Loucy (cell line): ENCODE measurements at regions not wholly inside any gene's neighbourhood (a gene's known extent, or its start where the extent isn't known, plus 50 kb on each side); places are given as distances from the start of the nearest gene placed in this dataset.

ENCODE experiments used
- CTCF ChIP-seq: fragments of 200-600 bp; sonication (generic); conservative IDR thresholded peaks from 2 replicates; pipeline ENCODE4 v1.5.1; 2014; ENCODE audit warnings: mild to moderate bottlenecking, antibody characterized with exemption, low read length
- EZH2phosphoT487 ChIP-seq: fragments of 200-600 bp; IDR thresholded peaks from 2 replicates; pipeline ENCODE4 v1.6.1; 2018; ENCODE audit warnings: antibody characterized with exemption, mild to moderate bottlenecking, moderate library complexity, borderline replicate concordance

- TF ChIP-seq CTCF (no peak), EZH2phosphoT487 (no peak)
Measured at GRCh38 chr3:176208283-176208682, 989.0 kb downstream of the TBL1XR1 start.
